OCI-LY3 (cell line): ENCODE measurements at regions not wholly inside any gene's neighbourhood (a gene's known extent, or its start where the extent isn't known, plus 50 kb on each side); places are given as distances from the start of the nearest gene placed in this dataset.

Source experiments
- CTCF ChIP-seq: fragments of 200-600, 300-600 bp; sonication (generic); IDR thresholded peaks from 2 replicates; pipeline ENCODE4 v1.5.1; 2014; ENCODE audit warnings: antibody characterized with exemption, low read length, low read depth
- EZH2phosphoT487 ChIP-seq: fragments of 200-600 bp; shearing (Covaris generic); IDR thresholded peaks from 2 replicates; pipeline ENCODE4 v1.6.1; 2018; ENCODE audit warnings: antibody characterized with exemption, mixed run types, low read depth

DNA sequence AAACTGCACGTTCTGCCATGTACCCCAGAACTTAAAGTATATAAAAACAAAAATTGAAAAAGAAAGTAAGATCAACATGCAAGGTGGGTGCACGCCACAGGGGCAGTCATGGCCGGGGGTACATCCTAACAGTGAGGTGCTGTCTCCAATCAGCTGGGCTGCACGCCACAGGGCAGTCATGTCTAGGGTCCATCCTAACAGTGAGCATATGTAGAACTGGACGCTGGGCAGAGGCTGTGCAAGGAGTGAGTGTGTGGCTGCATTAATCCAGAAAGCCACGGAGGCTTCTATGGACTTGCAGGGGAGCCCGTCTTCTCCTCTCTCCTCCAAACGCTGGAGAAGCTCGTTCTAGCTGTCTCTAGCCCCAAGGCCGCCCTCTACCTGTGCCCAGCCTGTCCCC is 1105.0 kb downstream of the BRD1 start:
- TF ChIP-seq CTCF (no peak), EZH2phosphoT487 (no peak)
